22Rv1 (cell line): ENCODE measurements at regions not wholly inside any gene's neighbourhood (a gene's known extent, or its start where the extent isn't known, plus 50 kb on each side); places are given as distances from the start of the nearest gene placed in this dataset.
A peak's percentile ranks its signal among the peaks of the same experiment; 100 is the strongest.

Source experiments
- ZFX ChIP-seq: fragments of 450-650 bp; IDR thresholded peaks from 2 replicates; pipeline ENCODE4 v1.6.1; 2017; ENCODE audit warnings: antibody characterized with exemption, borderline replicate concordance
- TF ChIP-seq, protein P1 (sequence below): fragments of 450-650 bp; IDR thresholded peaks from 2 replicates; pipeline ENCODE4 v1.5.1; 2017; ENCODE audit warnings: mild to moderate bottlenecking

GRCh38 chr2:121888189-121888557 is 132.7 kb downstream of the TSN start:
- TF ChIP-seq, protein P1, sequence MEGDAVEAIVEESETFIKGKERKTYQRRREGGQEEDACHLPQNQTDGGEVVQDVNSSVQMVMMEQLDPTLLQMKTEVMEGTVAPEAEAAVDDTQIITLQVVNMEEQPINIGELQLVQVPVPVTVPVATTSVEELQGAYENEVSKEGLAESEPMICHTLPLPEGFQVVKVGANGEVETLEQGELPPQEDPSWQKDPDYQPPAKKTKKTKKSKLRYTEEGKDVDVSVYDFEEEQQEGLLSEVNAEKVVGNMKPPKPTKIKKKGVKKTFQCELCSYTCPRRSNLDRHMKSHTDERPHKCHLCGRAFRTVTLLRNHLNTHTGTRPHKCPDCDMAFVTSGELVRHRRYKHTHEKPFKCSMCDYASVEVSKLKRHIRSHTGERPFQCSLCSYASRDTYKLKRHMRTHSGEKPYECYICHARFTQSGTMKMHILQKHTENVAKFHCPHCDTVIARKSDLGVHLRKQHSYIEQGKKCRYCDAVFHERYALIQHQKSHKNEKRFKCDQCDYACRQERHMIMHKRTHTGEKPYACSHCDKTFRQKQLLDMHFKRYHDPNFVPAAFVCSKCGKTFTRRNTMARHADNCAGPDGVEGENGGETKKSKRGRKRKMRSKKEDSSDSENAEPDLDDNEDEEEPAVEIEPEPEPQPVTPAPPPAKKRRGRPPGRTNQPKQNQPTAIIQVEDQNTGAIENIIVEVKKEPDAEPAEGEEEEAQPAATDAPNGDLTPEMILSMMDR, result peak; percentile 29
- TF ChIP-seq ZFX, result no peak
